Nucleus accumbens (tissue), 56 donors: ENCODE measurements at regions not wholly inside any gene's neighbourhood (a gene's known extent, or its start where the extent isn't known, plus 50 kb on each side); places are given as distances from the start of the nearest gene placed in this dataset.

Experiments
- DNase-seq, 56 donors: peaks; one replicate each; lab custom pipeline; 2025; lab: John Stamatoyannopoulos, UW

DNA sequence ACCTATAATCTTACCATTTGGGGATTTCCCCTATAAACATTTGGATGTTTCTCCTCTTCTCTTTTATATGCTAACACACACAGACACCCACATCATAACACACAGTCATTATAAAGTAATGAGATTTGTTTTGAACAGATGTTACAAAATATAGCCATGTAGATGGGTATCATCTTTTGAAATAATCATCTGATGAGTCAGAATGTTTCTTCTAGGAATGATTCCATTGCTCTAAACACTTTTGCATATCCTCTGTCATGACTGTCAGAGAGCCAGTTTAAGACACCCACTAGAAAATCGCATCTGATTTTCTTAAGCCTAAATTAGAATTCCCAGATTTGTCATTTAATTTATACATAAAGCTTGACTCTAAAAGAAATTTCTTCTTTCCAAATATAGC lies 442.6 kb downstream of the CMPK2 start:
- no peak for DNase-seq

- no peak for DNase-seq
These were observed 441.8 kb downstream of the CMPK2 start for GRCh38 chr2:6423944-6424343.

GRCh38 chr2:6425032-6425431 lies 440.7 kb downstream of the CMPK2 start:
- no peak for DNase-seq

DNA sequence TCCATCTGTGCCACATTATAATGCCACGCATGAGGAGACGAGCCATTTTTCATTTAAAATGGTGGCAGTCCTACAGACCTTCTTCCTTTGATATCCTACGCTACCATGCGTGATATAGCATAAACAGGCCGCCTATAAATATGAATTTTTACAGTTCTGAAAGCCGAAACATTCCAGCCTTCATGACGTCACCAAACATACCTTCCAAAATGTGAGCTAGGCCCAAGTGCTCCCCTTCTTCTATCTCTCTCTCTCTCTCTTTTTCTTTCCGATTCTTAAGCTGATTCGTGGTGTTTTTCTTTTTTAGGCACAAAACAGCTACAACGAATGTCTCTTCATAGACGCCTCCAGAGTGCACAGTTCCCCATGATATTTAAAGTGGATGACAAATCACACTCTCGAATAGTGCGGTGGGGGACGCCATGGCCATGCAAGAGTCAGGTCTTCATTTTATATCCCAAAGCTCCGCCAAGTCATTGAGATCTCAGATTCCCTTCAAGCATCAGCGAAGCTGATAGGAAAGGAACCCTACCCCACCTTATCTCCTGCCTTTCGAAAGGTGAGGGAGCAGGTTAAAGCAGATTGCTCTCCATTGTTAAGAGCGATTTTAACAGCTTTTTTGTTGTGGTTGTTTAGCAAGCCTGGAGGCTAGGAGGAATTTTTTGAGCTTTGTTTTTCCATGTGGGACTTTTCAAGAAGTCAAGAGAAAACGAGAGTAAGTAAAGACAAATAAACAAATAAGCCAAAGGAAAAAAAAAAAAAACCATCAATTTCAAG lies 436.3 kb downstream of the CMPK2 start:
- DNase-seq = no peak

DNA sequence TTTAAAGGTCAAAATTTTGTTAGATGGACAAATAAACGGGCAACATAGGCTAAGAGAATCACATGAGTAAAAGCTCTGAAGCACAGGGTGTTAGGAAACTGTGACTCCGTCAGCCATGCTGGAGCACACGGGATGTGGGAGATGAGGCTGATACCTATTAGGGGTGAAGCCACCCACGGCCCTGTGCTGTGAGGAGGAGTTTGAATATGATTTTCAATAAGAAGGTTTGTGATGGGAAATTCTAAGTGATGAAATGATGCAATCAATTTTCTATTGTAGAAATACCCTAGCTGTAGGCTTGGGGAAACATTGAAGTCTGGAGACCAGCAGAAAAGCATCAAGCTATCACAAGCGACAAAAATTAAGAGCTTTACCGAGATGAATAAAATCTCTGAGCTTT lies 431.3 kb downstream of the CMPK2 start:
- DNase-seq = peak in 9 of 56 donors; percentile 0 to 44 (median 18)

GRCh38 chr2:6441800-6442199 lies 423.9 kb downstream of the CMPK2 start:
- DNase-seq = no peak

- no peak for DNase-seq
These were observed 423.3 kb downstream of the CMPK2 start for GRCh38 chr2:6442252-6442985.

- no peak for DNase-seq
These were observed 422.5 kb downstream of the CMPK2 start for GRCh38 chr2:6443061-6443823.

DNA sequence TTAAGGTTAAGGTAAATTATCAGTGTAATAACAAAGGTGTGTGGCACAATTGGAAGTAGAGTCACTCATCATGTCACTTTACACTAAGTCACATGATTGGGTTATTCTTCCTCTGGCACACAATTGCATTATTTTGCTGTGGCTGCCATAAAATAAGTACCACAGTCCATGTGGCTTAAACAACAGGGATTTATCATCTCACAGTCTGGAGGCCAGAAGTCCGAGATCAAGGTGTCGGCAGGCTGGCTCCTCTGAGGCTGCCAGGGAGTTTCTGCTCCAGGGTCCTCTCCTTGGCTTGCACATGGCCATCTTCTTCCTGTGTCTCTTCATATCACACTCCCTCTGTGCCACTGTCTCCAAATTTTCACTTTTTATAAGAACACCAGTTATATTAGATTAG lies 421.2 kb downstream of the CMPK2 start:
- no peak for DNase-seq

- DNase-seq = peak in 3 of 56 donors; percentile 0 to 26 (median 3)
These were observed 420.6 kb downstream of the CMPK2 start for GRCh38 chr2:6445156-6445555.

DNA sequence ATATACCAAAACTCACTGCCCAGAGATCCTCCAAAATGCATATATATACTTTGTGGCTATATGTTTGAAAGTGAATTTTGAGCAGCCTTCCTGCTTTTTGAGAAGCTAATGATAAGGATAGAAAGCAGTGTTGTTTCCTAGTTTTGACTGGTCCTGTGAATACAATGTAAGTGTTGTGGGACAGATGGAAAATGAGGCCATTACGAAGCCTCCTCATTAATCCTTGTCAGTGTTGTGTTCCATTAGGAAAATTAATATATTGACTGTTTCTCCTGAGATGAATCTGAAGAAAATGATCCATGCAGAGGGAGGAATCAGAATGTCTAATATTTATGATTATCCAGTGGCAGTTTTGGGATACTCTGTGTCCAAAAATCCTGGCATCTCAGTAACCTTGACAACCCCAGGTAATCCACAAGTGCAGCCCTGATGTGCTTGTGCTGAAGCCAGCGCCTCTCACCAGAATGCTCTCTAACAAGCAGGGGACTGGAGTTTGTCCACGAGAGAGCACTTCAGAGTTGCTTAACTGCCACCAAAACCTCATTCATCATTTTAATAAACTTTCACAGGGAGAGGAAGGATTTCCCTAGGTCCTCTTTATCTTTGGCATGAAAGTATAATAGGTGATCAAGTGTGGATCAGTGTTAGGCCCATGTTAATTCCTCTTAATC lies 418.6 kb downstream of the CMPK2 start:
- DNase-seq = no peak

- no peak for DNase-seq
These were observed 416.8 kb downstream of the CMPK2 start for GRCh38 chr2:6448893-6449292.

GRCh38 chr2:6449343-6449742 lies 416.4 kb downstream of the CMPK2 start:
- DNase-seq = no peak

- DNase-seq = no peak
These were observed 412.8 kb downstream of the CMPK2 start for GRCh38 chr2:6452702-6453481.

DNA sequence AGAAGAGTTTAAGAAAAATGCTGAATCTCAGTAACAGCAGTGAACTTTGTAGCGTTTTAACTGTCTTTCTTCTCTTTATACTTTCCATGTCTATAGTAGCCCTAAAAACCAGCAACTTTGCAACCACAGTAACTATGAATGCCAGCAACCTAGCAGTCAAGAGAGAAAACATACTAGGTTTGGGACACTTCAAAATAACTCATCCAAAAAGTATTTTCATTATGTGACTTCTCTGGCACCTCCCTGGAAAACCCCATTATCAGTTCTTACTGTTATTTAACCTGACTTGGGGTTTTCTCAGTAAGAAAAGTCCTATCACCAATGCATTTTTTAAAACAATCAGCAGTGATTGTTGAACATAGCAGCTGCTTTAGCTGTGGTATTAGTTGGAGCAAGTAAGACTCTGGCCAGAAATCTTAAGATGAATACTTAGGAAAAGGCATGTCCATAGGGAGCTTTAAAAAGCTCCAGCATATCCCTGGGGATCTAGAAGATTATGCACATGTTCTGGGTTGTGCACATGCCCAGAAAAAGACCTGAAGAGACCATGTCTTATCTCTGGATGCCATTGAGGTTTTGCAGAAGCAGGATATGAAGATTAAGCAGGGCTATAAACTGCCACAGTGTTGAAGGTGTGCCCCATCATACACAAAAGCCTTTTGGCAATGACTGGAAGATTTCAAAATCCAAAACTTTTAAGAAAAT lies 411.3 kb downstream of the CMPK2 start:
- no peak for DNase-seq

DNA sequence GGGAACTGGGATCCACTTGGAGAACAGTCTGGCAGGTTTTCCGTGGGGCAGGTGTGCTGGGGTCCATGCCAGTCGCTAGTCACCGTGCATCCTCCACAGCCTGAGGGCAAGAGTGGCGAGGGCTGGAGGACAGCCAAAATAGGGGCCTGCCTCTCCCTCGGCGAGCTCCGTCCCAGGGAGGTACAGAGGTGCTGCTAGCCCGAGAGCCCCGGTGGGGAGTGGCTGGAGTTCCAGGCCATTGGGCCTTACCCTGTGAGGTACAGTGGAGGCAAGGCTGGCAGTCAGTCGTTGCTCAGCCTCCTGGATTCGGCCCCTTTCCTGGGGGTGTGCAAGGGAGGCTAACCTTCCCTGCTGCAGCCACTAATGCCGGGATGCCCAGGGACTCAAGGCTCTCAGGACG lies 406.6 kb downstream of the CMPK2 start:
- DNase-seq = no peak

- DNase-seq = no peak
These were observed 395.2 kb downstream of the CMPK2 start for GRCh38 chr2:6470518-6470917.

DNA sequence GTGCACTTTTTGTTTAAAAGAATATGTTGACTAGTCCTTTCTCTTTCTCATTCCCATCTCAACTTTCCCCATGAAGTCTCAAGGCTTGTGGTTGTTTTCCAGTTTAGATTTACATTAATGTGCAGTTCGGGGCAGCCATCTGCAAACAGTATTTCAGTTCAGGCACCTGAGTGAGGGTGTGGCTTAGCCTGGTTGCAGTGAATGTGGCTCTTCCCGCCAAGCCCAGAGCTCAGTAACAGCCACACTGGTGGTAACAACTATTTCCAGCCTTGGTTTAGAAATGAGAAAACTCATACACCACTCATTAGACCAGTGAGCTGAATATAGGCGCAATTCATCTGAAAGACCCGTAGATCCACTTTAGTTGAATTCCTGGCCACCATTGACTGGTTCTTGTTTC lies 394.3 kb downstream of the CMPK2 start:
- DNase-seq = no peak
